Activated T-cell treated with anti-CD3 and anti-CD28 coated beads, Interleukin-2, amount 50 U/mL, for 4 hours (primary cell): ENCODE measurements at regions not wholly inside any gene's neighbourhood (a gene's known extent, or its start where the extent isn't known, plus 50 kb on each side); places are given as distances from the start of the nearest gene placed in this dataset.

Experiments used
- ATAC-seq, 2 donors: fragments of 200-7000 bp; cut with Tn5 transposase; one replicate each; pipeline ENCODE4 v1.10.0; 2021
- DNase-seq: peaks from one replicate; pipeline ENCODE4 v3.0.0-alpha.2; 2020
- H3K27me3 Mint-ChIP-seq: one replicate; pipeline ENCODE4 v1.8.0; 2021; ENCODE audit warnings: low read depth, mixed read lengths
- H3K36me3 Mint-ChIP-seq: one replicate; pipeline ENCODE4 v1.8.0; 2022; ENCODE audit warnings: mixed read lengths; ENCODE audit not compliant: insufficient read depth
- H3K4me1 Mint-ChIP-seq: one replicate; pipeline ENCODE4 v1.8.0; 2021; ENCODE audit warnings: low read depth, mixed read lengths
- H3K4me3 Mint-ChIP-seq: one replicate; pipeline ENCODE4 v1.8.0; 2021; ENCODE audit warnings: mild to moderate bottlenecking, moderate library complexity, mixed read lengths
- H3K9me3 Mint-ChIP-seq: one replicate; pipeline ENCODE4 v1.8.0; 2021; ENCODE audit warnings: mixed read lengths

DNA sequence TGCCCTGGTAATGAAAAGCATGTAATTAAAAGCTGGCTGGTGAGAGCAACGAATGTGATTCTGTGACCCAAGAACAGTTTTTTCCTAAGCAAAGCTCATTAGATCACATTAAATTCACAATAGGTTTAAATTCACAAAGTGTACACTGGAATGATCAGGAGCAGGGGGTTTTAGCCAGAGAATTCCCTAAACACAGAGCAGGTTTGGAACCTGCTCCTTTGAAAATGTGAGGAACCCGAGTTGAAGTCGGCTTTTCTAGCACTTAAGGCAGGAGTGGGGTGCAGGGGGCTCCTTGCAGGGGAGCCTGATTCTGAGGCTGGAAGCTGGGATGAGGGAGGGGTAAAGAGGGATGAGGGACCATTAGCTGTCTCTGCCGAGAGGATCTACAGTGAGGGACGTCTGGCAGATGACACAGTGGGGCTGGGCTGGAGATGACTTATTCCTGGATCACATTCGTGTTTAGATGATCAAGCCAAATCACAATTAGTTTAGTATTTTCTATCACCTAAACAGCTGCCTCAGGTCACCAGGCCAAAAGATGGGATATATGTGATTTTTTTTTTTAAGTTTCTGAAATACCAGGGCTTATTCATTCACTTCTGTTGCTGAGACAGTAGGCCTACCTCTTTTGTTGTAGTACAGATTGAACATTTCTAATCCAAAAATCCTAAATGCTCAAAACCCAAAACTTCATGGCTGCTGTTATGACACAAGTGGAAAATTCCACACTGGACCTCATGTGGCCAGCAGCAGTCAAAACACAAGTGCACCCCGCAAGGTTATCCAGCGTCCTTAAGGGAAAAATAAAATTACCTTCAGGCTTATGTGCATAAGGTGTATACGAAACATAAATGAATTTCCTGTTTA, 93.1 kb upstream of the HIVEP1 start:
- Mint-ChIP-seq H3K9me3 (no peaks in the 10 kb centered on the region), H3K36me3 (no peaks in the 10 kb centered on the region), H3K27me3 (no peaks in the 10 kb centered on the region), H3K4me3 (no peak overlapping the region), H3K4me1 (no peaks in the 10 kb centered on the region)
- DNase-seq, result no peak
- no peak for ATAC-seq

DNA sequence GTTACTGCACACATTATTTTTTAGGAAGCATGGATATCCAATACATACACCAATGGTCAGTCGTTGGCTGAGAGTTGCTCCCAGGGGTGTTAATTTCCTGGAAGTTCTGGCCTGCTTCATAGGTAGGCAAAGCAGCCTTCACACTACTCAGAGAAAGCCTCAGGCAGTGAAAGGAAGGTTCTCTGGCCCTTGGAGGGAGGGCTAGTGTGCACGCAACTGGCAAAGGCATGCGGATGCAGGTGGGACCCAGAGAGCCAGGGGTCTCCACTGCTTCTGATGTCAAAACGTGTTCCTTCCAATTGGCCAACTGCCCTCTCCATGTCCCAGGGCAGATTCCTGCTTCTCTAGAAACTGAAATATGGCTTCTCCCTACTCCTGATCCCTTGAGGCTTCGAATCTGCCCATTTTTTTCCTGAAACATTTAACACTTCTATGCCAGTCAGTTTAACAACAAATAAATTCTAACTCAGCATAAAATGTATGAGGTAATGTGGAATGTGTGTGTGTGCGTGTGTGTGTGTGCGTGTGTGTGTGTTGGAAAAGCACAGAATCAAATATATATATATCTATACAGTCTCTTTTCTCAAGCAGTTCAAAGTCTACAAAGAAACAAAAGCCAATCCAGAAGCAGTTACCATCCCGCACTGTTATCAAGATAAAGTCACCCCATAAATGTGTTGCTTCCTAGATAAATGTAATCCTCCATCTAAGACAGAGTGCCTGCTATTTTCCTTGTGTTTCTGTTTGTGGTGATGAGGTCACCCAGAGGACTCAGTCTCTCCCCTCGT, 94.0 kb upstream of the HIVEP1 start:
- no peaks in the 10 kb centered on the region for H3K27me3 Mint-ChIP-seq
- H3K36me3 Mint-ChIP-seq, result no peaks in the 10 kb centered on the region
- no peak for DNase-seq
- no peaks in the 10 kb centered on the region for H3K4me1 Mint-ChIP-seq
- no peaks in the 10 kb centered on the region for H3K9me3 Mint-ChIP-seq
- ATAC-seq, result no peak
- H3K4me3 Mint-ChIP-seq, result no peak overlapping the region

DNA sequence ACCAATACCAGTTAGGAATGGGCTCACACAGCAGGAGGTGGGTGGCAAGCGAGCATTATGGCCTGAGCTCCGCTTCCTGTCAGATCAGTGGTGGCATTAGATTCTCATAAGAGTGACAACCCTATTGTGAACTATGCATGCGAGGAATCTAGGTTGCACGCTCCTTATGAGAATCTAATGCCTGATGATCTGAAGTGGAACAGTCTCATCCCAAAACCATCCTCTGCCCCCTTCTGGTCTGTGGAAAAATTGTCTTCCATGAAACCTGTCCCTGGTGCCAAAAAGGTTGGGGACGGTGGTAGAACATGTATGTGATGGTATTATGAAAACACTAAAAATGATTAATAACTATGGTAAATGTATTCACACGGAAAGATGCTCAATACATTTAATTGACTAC, 99.7 kb upstream of the HIVEP1 start:
- H3K4me3 Mint-ChIP-seq, result no peak overlapping the region
- ATAC-seq (no peak), DNase-seq (no peak)
- H3K27me3 Mint-ChIP-seq, result no peaks in the 10 kb centered on the region
- peaks cover 3% of the 10 kb centered on the region for H3K4me1 Mint-ChIP-seq
- H3K36me3 Mint-ChIP-seq, result no peaks in the 10 kb centered on the region
- no peaks in the 10 kb centered on the region for H3K9me3 Mint-ChIP-seq

DNA sequence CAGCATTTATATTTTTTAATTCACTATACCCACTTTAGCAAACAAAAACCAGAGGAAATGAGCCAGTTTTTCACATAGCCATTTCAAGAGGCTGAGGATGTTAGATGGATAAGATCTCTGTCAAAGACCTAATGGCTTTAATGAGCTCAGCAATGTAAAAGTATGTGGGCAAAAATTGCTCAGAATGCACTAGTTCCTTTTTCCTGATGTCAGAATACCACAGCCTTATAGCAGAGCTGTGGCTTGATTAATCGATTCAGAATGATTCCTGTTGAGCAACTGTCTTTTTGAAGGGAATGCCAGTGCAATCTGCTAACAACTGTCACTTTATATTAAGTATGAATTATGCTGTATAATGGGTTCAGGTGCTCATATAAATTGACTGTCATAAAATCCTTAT, 100.6 kb upstream of the HIVEP1 start:
- H3K4me1 Mint-ChIP-seq, result peaks cover 3% of the 10 kb centered on the region
- H3K27me3 Mint-ChIP-seq, result no peaks in the 10 kb centered on the region
- H3K36me3 Mint-ChIP-seq, result no peaks in the 10 kb centered on the region
- DNase-seq, result no peak
- no peak for ATAC-seq
- no peaks in the 10 kb centered on the region for H3K9me3 Mint-ChIP-seq
- no peak overlapping the region for H3K4me3 Mint-ChIP-seq

DNA sequence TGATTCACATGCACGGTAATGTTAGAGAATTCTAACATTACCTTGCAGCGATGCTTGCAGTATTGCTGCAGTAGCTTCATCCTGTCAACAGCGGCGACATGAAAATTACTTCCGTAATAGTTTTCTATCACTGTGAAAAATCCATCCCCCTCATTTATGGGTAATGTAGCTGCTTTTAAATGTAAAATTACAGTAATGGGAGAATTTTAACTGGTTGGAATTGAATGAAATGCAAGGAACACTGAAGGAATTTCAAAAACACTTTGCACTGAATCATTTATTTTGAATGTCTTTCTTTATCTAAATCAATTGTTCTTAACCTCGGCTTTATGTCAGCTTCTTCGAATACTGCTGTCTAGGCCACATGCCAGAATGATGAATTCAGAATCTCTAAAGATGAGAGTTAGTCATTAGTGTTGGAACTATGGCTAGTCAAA, 102.4 kb upstream of the HIVEP1 start:
- DNase-seq (no peak), ATAC-seq (no peak)
- no peak overlapping the region for H3K4me3 Mint-ChIP-seq
- H3K27me3 Mint-ChIP-seq, result no peaks in the 10 kb centered on the region
- no peaks in the 10 kb centered on the region for H3K36me3 Mint-ChIP-seq
- no peaks in the 10 kb centered on the region for H3K9me3 Mint-ChIP-seq
- H3K4me1 Mint-ChIP-seq, result peaks cover 3% of the 10 kb centered on the region

DNA sequence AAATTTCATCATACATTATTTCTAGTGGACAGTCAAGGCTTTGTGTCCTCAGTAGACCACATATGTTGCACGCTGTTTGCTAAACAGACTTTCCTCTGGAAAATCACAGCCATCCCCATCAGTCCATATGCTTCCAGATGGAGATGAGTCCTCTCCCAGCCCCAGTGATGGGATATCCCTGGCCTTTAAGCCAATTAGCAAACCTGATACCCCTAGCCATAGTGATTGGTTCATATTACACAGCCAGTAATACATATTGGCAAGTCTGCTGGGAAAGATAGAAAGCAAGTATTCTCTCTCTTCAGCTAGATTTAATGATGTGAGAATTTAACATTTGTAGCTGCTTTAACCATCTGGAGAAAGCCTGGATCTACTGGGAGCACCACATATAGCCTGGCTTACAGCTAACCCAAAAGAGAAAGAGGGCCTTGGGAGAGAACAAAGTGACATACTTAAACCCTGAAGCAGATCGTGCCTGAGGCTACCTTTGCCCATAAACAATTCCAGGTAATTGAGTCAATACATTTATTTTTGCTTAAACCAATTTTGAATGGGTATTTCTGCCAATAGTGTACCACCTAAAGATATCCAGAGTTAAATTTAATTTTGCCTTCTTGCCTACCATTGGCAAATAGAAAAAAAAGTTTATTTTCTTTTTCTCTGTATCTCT, 103.5 kb upstream of the HIVEP1 start:
- ATAC-seq (no peak), DNase-seq (no peak)
- no peaks in the 10 kb centered on the region for H3K9me3 Mint-ChIP-seq
- peaks cover 5% of the 10 kb centered on the region for H3K4me1 Mint-ChIP-seq
- peaks cover 3% of the 10 kb centered on the region for H3K27me3 Mint-ChIP-seq
- no peak overlapping the region for H3K4me3 Mint-ChIP-seq
- peaks cover 2% of the 10 kb centered on the region for H3K36me3 Mint-ChIP-seq

DNA sequence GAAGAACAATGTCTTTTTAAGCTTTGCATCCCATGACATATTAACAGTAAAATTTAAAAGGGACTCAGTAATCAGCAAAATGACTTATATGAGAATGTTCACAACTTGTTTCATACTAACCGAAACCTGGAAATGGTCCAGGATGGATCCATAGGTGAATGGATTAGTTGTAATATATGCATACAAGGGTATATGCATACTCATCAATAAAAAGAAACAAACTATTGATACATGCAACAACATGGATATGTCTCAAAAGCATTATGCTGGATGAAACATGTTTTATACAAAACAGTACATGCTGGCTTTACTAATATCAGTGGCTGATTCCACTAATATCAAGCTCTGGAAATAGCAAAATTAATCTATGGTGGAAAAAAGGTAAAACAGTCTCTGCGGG, 108.5 kb upstream of the HIVEP1 start:
- DNase-seq (no peak), ATAC-seq (no peak)
- Mint-ChIP-seq H3K4me1 (peaks cover 22% of the 10 kb centered on the region), H3K36me3 (peaks cover 2% of the 10 kb centered on the region), H3K27me3 (peaks cover 7% of the 10 kb centered on the region), H3K9me3 (no peaks in the 10 kb centered on the region), H3K4me3 (no peak overlapping the region)

DNA sequence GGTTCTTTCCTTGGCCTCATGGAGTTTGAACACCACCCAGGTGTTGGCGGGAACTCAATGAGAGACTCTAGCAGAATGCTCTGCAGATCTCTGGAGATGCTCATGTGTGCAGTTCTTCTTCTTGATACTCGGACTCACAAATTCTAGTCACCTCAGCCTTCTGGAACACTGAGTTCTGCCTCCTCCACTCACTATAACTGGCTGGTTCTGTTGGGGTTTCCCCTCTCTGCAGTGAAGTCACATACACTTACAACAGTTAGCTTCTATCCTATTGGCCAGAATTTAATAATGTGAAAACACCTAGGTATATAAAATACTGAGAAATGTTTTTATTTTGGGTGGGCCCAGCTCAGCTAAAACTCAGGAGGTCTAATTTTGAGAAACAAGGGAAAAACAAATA, 109.6 kb upstream of the HIVEP1 start:
- no peak for ATAC-seq
- Mint-ChIP-seq H3K4me3 (no peak overlapping the region), H3K9me3 (no peaks in the 10 kb centered on the region), H3K27me3 (peaks cover 7% of the 10 kb centered on the region), H3K36me3 (peaks cover 2% of the 10 kb centered on the region), H3K4me1 (peaks cover 22% of the 10 kb centered on the region)
- no peak for DNase-seq

DNA sequence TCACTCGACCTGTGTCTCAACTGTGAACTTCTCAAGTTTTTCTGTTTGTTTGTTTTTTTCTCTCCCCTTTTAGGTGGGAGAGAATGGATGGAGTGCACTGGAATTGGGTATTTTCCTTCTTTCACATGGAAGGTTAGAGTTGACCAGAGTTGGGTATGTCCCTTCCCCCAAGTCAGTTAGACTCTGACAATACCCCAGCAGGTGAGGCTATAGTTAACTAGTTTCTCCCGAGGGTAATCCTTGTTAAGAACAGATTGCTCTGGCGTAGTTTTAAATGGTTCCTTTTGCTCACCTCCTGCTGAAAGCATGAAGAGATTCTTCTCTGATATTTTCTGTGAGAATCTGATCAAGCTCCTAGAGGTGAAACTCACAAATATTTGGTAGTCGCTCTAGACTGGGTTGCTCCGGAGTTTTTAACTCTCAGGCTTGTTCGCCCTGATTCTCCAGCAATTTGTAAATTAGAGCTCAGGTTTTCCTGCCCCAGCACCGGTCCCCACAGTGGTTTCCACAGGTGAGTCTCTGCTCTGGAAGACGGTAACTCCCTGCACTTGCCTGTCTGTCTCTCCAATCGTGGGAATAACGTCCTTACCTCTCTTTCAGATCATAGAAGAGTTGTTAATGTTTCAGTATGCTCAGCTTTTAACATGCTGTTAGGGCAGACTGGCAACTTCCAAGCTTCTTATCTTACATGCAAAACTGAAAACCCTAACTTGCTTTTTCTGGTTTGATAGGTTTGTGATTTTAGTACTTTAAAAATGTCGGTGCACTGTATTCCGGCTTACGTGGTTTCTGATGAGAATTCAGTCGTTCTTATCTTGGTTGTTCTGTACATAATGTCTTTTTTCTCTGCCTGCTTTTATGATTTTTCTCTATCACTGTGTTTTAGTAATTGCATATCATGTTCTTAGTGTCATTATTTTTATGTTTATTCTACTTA, 111.2 kb upstream of the HIVEP1 start:
- H3K4me3 Mint-ChIP-seq, result peak overlapping the region; percentile 55
- peaks cover 1% of the 10 kb centered on the region for H3K9me3 Mint-ChIP-seq
- peaks cover 22% of the 10 kb centered on the region for H3K4me1 Mint-ChIP-seq
- ATAC-seq (peak; percentile 32 to 37), DNase-seq (no peak)
- peaks cover 2% of the 10 kb centered on the region for H3K36me3 Mint-ChIP-seq
- H3K27me3 Mint-ChIP-seq, result peaks cover 7% of the 10 kb centered on the region

DNA sequence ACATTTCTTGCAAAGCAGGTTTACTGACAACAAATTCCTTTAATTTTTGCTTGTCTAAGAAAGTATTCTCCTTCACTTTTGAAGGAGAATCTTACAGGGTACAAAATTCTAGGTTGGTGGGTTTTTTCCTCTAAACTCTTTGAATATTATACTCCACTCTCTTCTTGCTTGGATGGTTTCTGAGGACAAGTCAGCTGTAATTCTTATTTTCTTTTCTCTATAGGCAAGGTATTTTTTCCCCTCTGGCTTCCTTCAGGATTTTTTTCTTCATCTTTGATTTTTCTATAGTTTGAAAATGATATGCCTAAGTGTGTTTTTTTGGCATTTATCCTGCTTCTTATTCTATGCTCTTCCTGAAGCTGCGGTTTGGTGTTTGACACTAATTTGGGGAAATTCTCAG, 112.5 kb upstream of the HIVEP1 start:
- peaks cover 5% of the 10 kb centered on the region for H3K9me3 Mint-ChIP-seq
- peaks cover 2% of the 10 kb centered on the region for H3K36me3 Mint-ChIP-seq
- H3K4me3 Mint-ChIP-seq, result no peak overlapping the region
- DNase-seq (no peak), ATAC-seq (no peak)
- H3K4me1 Mint-ChIP-seq, result peaks cover 22% of the 10 kb centered on the region
- peaks cover 10% of the 10 kb centered on the region for H3K27me3 Mint-ChIP-seq

DNA sequence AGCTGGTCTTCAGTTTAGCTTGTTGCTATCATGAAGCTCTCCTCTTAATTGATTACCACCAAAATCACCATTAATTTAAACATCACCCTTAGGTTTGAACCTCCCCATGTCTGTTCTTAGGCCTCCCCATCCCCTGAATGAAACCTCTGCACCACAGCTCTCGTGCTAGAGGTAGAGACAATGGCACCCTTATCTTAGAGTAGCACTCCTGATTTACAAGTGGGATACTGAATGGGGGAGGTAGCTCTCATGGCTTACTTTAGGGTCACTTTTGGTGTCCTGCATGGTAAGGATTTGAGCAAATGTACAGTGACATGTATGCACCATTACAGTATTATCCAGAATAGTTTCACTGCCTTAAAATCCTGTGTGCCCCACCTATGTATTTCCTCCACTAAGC, 115.6 kb upstream of the ADTRP start:
- no peak overlapping the region for H3K4me3 Mint-ChIP-seq
- ATAC-seq, result no peak
- no peaks in the 10 kb centered on the region for H3K4me1 Mint-ChIP-seq
- no peaks in the 10 kb centered on the region for H3K36me3 Mint-ChIP-seq
- H3K9me3 Mint-ChIP-seq, result peaks cover 11% of the 10 kb centered on the region
- peaks cover 3% of the 10 kb centered on the region for H3K27me3 Mint-ChIP-seq
- DNase-seq, result no peak

DNA sequence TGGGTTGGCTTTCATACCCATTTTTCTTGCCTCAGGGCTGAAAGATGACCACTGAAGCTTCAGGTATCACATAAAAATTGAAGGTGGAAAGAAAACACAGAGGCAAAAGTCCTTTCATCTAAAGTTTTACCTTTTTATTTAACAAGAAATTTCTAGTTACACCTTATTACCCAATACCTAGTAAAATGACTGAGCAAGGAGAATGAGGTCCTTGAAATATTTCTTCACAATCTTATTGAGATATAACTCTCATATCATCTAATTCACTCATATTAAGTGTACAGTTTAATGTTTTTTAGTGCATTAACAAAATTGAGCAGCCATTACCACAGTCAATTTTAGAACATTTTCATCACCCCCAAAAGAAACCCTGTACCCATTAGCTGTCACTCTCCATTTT, 112.9 kb upstream of the ADTRP start:
- Mint-ChIP-seq H3K36me3 (no peaks in the 10 kb centered on the region), H3K4me1 (no peaks in the 10 kb centered on the region), H3K4me3 (no peak overlapping the region), H3K9me3 (peaks cover 11% of the 10 kb centered on the region), H3K27me3 (peaks cover 3% of the 10 kb centered on the region)
- ATAC-seq, result no peak
- no peak for DNase-seq

DNA sequence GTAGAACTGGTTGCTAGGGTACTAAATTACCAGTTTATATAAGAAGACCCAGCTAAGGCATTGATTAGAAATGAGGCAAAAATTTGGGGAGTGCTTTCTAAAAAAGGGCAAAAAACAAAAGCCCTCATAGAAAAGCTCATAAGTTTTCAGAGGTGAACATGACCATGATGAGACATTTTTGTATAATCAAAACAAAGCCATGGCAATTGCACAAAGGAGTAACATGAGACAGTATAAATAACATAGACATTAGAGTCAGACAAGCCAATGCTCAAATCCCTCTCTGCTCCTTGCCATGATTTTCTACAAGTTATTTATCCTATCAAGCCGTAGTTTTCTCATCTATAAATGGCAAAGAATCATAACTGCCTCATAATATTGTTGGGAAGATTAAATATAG, 112.2 kb upstream of the ADTRP start:
- Mint-ChIP-seq H3K36me3 (no peaks in the 10 kb centered on the region), H3K9me3 (peaks cover 10% of the 10 kb centered on the region), H3K4me1 (no peaks in the 10 kb centered on the region), H3K4me3 (no peak overlapping the region), H3K27me3 (peaks cover 2% of the 10 kb centered on the region)
- ATAC-seq (no peak), DNase-seq (no peak)

DNA sequence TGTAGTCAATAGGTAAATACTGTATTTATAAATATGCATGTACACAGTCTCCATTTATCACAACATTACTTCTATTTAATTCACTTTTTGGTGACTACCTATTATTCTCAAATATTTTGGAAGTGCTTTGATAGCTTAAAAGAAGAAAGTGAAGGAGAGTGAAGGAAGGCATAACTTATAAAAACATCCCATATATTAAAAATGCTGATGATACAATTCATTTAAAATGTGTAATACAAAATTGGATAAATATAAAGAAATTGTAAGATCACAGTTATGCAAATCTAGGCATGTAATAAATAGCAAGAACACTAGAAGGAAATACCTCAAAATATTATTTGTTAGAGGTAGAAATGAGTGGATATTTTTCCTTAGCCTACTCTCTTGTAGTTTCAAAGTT, 111.6 kb upstream of the ADTRP start:
- Mint-ChIP-seq H3K9me3 (peaks cover 9% of the 10 kb centered on the region), H3K36me3 (no peaks in the 10 kb centered on the region), H3K4me3 (no peak overlapping the region), H3K4me1 (no peaks in the 10 kb centered on the region), H3K27me3 (no peaks in the 10 kb centered on the region)
- DNase-seq (no peak), ATAC-seq (no peak)
